ENCODE measurements at regions not wholly inside any gene's neighbourhood (a gene's known extent, or its start where the extent isn't known, plus 50 kb on each side); places are given as distances from the start of the nearest gene placed in this dataset.
"Not testable (repeated sequence)": the region's sequence is repeated elsewhere in the genome, so short reads cannot be mapped to it uniquely, and the experiment has no call there.

DNA sequence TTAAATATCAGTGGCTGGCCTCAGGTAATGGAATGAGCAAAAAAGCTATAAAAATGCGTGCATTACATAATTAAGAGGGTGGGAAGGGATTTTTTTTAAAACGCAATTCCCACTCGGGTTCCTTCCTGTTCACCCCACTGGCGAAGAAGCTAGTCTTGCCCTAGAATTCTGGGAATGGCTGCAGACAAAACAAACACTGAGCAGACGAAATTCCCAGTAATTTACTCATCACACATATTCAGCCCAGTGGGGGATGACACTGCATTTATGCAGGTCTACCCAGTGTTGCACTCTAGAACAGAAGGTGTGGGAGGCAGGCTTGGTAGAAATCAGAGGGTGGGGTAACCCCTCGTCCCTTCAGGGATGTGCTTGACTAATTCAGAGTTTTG, 2695.0 kb upstream of the DEFB115 start:
- no peak for DNase-seq

DNA sequence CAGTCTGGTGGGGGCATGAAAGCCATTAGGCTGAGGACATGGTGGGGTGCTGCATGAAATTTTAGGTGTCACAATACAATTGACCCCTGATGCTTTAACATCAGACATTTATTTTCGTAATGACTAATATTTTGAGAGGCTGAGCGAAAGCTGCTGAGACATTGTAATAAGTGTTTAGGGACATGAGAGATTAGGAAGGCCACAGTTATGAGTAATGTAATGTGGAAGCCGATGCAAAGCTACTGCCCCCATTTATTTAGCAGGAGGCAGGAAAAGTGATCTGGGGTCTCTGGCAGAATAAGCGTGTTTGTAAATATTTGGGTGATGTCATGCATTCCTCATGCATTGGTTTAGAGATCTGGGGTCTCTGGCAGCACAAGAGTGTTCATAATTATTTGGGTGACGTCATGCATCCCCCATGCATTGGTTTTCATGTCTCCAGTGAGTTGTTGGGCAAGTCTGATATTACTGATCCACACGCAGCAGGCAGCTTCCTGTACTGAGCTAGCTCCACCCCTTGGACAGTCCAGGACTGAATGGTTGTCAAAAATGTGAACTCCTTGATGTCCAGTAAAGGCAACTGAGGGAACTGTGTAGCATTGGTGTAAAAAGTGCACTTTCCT, 2694.5 kb upstream of the DEFB115 start:
- not testable (repeated sequence) for DNase-seq

DNA sequence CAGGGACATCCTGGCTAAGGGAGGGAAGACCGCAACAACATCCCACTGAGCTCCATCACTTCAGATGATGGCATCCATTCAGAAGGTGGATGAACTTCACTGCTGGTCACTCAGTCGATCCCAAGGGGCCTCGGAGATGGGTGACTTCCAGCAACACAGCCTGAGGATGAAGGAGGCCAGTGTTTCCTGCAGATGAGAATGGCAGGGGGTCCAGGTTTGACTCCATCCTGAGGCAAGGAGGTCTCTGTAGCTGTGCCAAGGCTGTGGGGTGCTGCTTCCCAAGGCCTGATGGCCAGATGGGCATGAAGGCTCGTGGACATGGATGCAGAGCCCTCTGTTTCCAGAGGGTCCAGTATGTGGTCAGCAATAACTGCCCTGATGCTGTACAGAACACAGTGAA, 2693.4 kb upstream of the DEFB115 start:
- DNase-seq, result not testable (repeated sequence)

DNA sequence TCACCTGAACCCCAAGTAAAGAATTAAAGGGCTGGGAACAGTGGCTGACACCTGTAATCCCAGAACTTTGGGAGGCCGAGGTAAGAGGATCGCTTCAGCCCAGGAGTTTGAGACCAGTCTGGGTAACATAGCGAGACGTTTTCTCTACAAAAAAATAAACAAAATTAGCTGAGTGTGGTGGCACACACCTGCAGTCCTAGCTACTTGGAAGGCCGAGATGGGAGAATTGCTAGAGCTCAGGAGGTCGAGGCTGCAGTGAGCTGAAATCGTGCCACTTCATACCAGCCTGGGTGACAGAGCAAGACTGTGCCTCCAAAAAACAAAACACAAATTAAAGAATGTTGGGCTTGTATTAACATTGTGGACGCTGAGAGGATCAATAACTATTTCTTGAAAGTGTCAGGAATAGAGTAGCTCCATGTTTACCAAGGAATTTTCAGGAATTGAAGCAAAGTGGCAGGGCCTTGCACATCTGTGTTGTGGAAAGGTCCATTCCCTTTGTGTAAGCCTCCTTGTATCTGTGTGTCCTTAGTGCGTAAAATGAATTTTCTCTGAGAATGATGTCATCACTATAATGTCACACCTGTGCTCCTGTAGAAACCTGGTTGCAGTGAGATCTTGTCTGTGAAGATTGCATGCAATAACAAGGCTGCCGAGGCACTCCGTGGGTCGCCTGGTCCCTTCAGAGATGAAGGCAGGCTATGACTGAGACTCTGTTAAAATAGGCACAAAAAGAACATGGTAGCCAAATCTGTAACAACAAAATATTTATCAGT, 2692.6 kb upstream of the DEFB115 start:
- DNase-seq, result not testable (repeated sequence)

DNA sequence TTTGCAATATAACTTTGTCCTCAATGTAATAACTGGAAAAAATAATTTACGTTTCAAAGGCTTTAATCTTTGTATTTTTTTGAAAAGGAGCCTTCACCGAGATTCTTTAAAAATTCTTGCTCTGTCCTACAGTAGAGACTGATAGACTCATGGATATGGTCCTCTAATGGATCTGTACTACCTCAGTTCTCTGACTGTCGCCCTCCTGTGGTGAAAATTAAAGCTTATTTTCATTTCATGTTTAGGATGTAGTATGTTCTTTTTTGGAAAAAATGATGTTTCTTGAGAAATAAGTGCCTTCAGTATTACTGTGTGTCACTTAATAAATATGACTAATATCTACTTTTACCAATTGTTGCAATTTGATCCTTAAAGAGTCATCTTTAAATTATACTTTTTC, 2681.5 kb upstream of the DEFB115 start:
- not testable (repeated sequence) for DNase-seq

DNA sequence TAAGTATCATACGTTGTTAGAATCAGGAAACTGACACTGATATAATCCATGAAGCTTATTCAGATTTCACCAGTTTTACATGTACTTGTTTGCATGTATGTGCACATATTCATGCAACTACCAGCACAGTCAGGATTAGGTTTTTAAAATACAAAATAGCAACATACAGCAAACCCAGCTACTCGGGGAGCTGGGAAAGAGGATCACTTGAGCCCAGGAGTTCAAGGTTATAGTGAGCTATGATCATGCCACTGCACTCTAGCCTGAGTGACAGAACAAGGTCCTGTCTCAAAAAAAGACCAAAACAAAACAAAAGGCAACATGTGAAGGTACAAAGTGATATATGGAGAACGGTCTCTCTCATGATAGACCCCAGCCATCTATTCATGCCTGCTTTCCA, 2665.8 kb upstream of the DEFB115 start:
- not testable (repeated sequence) for DNase-seq

DNA sequence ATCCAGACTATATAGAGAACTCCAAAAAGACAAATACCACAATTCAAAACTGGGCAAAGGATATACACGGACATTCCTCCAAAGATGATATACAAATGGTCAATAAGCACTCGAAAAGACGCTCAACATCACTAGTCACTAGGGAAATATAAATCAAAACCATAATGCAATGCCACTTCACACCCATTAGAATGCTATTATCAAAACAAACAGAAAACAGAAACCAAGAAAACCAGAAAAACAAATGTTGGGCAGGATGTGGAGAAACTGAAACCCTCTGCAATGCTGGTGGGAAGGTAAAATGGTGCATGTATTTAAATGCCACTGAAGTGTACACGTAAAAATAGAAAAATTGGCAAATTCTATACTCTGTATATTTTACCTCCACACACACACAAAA, 2664.1 kb upstream of the DEFB115 start:
- DNase-seq, result not testable (repeated sequence)

DNA sequence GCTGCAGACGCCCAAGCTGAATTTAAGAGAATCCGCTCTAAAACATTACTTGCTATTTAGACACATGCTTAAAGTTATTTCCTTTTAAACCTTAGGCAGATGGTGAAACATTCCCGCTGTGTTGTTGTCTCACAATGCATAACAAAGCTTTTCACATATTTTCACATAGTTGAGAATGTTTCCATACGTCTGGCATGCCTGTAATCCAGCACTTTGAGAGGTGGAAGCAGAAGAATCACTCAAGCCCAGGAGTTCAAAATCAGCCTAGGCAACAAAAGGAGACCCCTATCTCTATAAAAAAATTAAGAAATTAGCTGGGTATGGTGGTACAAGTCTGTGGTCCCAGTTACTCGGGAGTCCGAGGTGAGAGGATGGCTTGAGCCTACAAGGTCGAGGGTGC, 2663.0 kb upstream of the DEFB115 start:
- DNase-seq, result not testable (repeated sequence)

DNA sequence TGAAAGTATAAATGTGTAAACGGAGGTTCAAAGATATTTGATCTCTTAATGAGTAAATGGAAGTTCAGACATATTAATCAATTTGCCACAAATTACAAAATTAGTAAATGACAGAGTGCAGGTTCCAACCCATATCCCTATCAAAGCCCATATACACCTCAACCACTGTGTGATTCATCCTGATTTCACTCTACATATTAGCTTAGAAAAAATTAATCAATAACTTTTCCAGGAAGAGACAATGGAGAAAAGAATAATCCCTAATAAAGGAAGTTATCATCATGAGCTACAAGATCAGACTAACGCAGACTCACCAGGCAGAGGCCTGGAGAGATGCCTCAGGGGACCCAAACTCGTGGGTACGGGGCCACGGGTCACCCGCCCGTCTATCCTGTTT, 2655.5 kb upstream of the DEFB115 start:
- not testable (repeated sequence) for DNase-seq

DNA sequence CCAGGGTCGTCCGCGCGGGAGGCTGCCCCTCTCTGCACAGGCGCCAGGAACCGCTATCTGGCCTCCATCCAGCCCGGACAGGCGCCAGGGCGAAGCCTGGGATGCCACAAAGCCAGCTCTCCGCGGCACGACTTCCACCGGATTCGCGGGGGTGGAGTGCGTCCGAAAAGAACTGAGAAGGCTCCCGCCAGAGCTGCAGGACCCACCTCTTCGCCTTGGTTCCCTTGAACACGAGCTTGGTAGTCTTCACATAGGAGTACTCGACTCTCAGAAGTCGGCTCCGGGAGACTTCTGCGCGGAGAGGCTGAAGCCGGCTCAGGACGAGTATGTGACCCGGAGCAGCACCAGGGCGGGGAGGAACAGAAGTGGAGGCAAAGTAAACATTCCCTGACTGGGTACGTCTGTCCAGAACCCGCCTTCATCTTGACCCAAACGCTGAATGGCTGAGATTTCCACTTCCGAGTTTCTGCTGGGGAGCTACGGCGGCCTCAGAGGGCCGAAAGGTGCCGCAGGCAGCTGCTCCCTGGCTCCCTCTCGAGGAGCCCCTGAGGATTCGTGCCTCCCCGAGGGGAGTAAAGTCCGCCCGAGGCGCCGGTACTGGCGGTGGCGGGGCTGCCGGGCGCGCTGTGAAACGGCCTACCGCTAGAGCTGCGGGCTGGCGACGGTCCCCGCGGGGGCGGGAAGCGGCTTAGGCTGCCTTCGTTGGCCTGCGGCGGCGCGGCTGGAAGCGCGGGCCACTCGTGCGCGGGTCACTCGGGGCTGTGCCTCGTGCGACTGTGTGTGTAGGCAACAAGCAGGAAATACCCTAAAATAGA, 2654.9 kb upstream of the DEFB115 start:
- peak; percentile 73 for DNase-seq

DNA sequence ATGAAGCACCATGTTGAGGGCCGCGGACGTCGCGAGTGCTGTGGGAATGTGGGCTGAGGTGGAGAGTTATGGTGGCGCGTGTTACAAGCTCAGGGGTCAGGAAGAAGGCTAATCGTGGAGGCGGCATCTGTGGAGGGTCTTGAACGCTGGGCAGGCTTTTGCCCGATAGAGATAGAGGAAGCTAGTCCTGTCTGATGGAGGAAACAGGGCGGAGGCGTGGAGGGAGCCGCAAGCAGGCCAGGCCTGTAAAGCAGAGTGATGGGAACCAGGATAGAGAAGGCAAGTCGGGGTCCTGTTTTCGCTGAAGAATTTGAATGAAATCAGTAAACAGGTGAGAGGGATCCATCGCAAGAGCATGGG, 2654.3 kb upstream of the DEFB115 start:
- DNase-seq, result not testable (repeated sequence)

DNA sequence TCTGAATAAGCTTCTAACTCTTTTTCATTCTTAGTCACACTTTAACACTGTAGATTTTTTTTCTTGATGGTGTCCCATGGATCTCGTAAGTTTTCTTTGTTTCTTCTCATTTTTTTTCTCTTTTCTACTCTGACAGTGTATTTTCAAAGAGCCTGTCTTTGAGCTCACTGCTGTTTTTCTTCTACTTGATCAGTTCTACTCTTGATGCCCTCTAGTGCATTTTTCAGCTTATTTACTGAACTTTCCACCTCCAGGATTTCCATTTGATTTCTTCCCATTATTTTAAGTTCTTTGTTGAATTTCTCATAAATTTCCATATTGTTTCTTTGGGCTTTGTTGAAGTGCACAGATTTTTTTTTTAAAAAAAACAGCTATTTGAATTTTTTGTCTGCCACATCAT, 2641.1 kb upstream of the DEFB115 start:
- no peak for DNase-seq

DNA sequence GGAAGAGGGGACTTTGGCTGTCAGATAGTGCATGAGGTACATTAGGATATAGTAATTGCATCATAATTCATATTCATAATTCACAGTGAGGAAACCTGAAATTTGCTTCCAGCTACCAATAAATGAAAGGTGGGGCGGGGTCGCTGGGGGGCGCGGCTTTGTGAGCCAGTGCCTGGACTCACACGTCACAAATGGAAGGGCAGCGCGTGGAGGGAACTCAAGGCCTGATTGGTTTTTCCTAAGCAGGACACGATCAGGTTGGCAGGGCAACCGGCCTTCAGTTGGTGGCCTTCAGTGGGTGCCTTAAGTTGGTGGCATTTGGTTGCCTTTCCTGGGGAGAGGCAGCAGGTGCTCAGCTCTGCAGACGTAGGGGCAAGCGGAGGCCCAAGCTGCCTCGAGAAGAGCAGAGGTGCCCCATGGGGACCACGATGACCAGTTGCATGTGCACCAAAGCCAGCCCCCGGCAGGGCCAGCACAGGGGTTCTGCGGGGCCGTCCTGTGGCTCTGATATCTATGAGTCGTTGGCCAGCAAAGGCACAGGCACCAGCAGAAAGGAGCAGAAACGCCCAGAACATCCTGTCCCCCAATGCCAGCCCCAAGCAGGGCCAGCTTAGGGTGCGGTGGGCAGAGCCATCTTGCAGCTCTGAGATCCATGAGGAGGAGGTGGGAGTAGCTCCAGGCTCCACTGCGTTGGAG, 2637.4 kb upstream of the DEFB115 start:
- DNase-seq, result not testable (repeated sequence)

DNA sequence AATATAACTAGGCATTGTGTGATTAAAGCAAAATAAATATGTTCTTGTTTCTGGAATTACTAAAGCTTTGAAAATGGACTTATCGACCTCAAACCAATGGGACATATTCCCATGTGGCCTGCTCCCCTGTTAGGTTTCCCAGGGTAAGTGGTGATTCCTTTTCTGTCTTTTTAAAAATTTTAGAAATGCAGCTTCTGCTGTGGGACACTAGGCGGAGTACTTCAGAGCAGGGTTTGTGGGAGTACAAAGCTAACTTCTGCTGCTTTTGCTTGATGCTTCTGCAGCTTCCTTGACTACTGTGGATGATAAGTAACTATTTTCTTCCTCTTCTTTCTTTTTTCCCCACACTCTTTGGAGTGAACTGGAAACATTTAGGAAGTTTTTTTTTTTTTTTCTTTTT, 2632.4 kb upstream of the DEFB115 start:
- not testable (repeated sequence) for DNase-seq

DNA sequence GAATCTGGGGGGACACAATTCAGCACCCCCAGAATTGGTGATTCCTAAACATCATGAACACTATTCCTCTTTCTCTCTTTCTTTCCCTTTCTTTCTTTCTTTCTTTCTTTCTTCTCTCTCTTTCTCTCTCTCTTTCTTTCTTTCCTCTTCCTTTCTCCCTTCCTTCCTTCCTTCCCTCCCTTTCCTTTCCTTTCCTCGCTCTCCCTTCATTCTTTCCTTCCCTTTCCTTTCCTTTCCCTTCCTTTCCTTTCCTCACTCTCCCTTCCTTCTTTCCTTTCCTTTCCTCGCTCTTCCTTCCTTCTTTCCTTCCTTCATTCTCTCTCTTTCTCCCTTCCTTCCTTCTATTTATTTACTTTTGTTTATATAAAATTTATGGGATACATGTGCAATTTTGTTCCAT, 2616.6 kb upstream of the DEFB115 start:
- not testable (repeated sequence) for DNase-seq

Measured in activated CD4-positive, alpha-beta T cell treated with anti-CD3 and anti-CD28 coated beads for 1 hour (primary cell).